H9 (cell line): ENCODE measurements at regions not wholly inside any gene's neighbourhood (a gene's known extent, or its start where the extent isn't known, plus 50 kb on each side); places are given as distances from the start of the nearest gene placed in this dataset.

Source experiments
- DNase-seq: peaks from one replicate; pipeline ENCODE4 v3.0.0-alpha.2; 2017
- H2AFZ ChIP-seq: one replicate; pipeline ENCODE4 v1.6.1; 2013; ENCODE audit warnings: mild to moderate bottlenecking, low read length, control low read depth, moderate library complexity
- H2AK5ac ChIP-seq: 2 replicates; pipeline ENCODE4 v1.6.1; 2013; ENCODE audit warnings: low read length, control low read depth, mixed read lengths; ENCODE audit not compliant: insufficient read length
- H2BK120ac ChIP-seq: one replicate; pipeline ENCODE4 v1.6.1; 2013; ENCODE audit warnings: low read depth, mild to moderate bottlenecking, low read length, control low read depth, inconsistent platforms; ENCODE audit not compliant: poor library complexity, severe bottlenecking
- H2BK12ac ChIP-seq: 2 replicates; pipeline ENCODE4 v1.6.1; 2013; ENCODE audit warnings: low read length, control low read depth, mixed read lengths, low read depth; ENCODE audit not compliant: insufficient read length
- H2BK15ac ChIP-seq: 2 replicates; pipeline ENCODE4 v1.6.1; 2013; ENCODE audit warnings: low read depth, low read length, control low read depth
- H2BK20ac ChIP-seq: one replicate; pipeline ENCODE4 v1.6.1; 2013; ENCODE audit warnings: low read depth, mild to moderate bottlenecking, low read length, control low read depth, inconsistent platforms; ENCODE audit not compliant: poor library complexity, severe bottlenecking
- H2BK5ac ChIP-seq: 2 replicates; pipeline ENCODE4 v1.6.1; 2013; ENCODE audit warnings: low read length, control low read depth, mixed read lengths; ENCODE audit not compliant: insufficient read length
- H3K14ac ChIP-seq: 2 replicates; pipeline ENCODE4 v1.6.1; 2013; ENCODE audit warnings: low read length, control low read depth; ENCODE audit not compliant: insufficient read depth
- H3K18ac ChIP-seq: 2 replicates; pipeline ENCODE4 v1.6.1; 2013; ENCODE audit warnings: low read depth, mild to moderate bottlenecking, mixed read lengths, low read length, control low read depth; ENCODE audit not compliant: insufficient read length
- H3K23ac ChIP-seq: 2 replicates; pipeline ENCODE4 v1.6.1; 2013; ENCODE audit warnings: low read length, control low read depth, mixed read lengths, low read depth; ENCODE audit not compliant: insufficient read length
- H3K23me2 ChIP-seq: 2 replicates; pipeline ENCODE4 v1.6.1; 2013; ENCODE audit warnings: low read depth, mild to moderate bottlenecking, mixed read lengths, low read length, control low read depth; ENCODE audit not compliant: insufficient read length, poor library complexity, severe bottlenecking
- H3K27ac ChIP-seq: 2 replicates; pipeline ENCODE4 v1.5.1; 2013; ENCODE audit warnings: low read length, control low read depth, mixed read lengths, low read depth; ENCODE audit not compliant: insufficient read length
- H3K27me3 ChIP-seq: 2 replicates; pipeline ENCODE4 v1.6.1; 2013; ENCODE audit warnings: low read length, control low read depth, inconsistent platforms; ENCODE audit not compliant: insufficient read depth
- H3K4ac ChIP-seq: 2 replicates; pipeline ENCODE4 v1.6.1; 2013; ENCODE audit warnings: low read depth, mild to moderate bottlenecking, control low read depth, inconsistent platforms, low read length, moderate library complexity
- H3K4me1 ChIP-seq: 2 replicates; pipeline ENCODE4 v1.6.1; 2013; ENCODE audit warnings: low read length, control low read depth, inconsistent platforms; ENCODE audit not compliant: insufficient read depth
- H3K4me2 ChIP-seq: 2 replicates; pipeline ENCODE4 v1.6.1; 2013; ENCODE audit warnings: low read length, control low read depth, mixed read lengths; ENCODE audit not compliant: insufficient read length, insufficient read depth
- H3K56ac ChIP-seq: 2 replicates; pipeline ENCODE4 v1.6.1; 2013; ENCODE audit warnings: low read depth, mild to moderate bottlenecking, mixed read lengths, low read length, control low read depth; ENCODE audit not compliant: insufficient read length
- H3K79me1 ChIP-seq: 2 replicates; pipeline ENCODE4 v1.6.1; 2013; ENCODE audit warnings: low read depth, mild to moderate bottlenecking, moderate library complexity, low read length, control low read depth, inconsistent platforms; ENCODE audit not compliant: insufficient read depth, poor library complexity, severe bottlenecking
- H3K79me2 ChIP-seq: 2 replicates; pipeline ENCODE4 v1.6.1; 2013; ENCODE audit warnings: low read length, control low read depth, inconsistent platforms; ENCODE audit not compliant: insufficient read depth
- H3K9ac ChIP-seq: 2 replicates; pipeline ENCODE4 v1.6.1; 2013; ENCODE audit warnings: low read length, control low read depth, mixed read lengths; ENCODE audit not compliant: insufficient read length; ENCODE audit errors: extremely low read depth
- H3K9me3 ChIP-seq: one replicate; pipeline ENCODE4 v1.6.1; 2013; ENCODE audit warnings: low read depth, low read length, inconsistent platforms; ENCODE audit not compliant: control insufficient read depth
- H3T11ph ChIP-seq: one replicate; pipeline ENCODE4 v1.6.1; 2013; ENCODE audit warnings: mild to moderate bottlenecking, low read length, control low read depth, inconsistent platforms
- H4K20me1 ChIP-seq: one replicate; pipeline ENCODE4 v1.6.1; 2013; ENCODE audit not compliant: control insufficient read depth, insufficient read length, insufficient read depth
- H4K5ac ChIP-seq: 2 replicates; pipeline ENCODE4 v1.6.1; 2013; ENCODE audit warnings: low read depth, mild to moderate bottlenecking, mixed read lengths, low read length, control low read depth; ENCODE audit not compliant: insufficient read length
- H4K8ac ChIP-seq: replicated peaks from 2 replicates; pipeline ENCODE4 v1.6.1; 2013; ENCODE audit warnings: low read length, control low read depth, mixed read lengths, low read depth; ENCODE audit not compliant: insufficient read length
- H4K91ac ChIP-seq: 2 replicates; pipeline ENCODE4 v1.6.1; 2013; ENCODE audit warnings: low read depth, mild to moderate bottlenecking, moderate library complexity, mixed read lengths, low read length, control low read depth; ENCODE audit not compliant: insufficient read length
- H3K27ac Mint-ChIP-seq, 3 experiments: 2 replicates in 2 of 3; 3 replicates in 1 of 3; pipeline ENCODE4 v1.8.0; 2020 to 2021; ENCODE audit warnings: mixed read lengths in 3 of 3, mild to moderate bottlenecking in 1 of 3, moderate library complexity in 1 of 3
- H3K27me3 Mint-ChIP-seq: 2 replicates; pipeline ENCODE4 v1.8.0; 2021; ENCODE audit warnings: low read depth, mild to moderate bottlenecking, moderate library complexity, mixed read lengths
- H3K36me3 Mint-ChIP-seq, 3 experiments: 2 replicates in 2 of 3; 3 replicates in 1 of 3; pipeline ENCODE4 v1.8.0; 2020 to 2021; ENCODE audit warnings: low read depth in 3 of 3, mixed read lengths in 3 of 3; ENCODE audit not compliant: insufficient read depth in 1 of 3
- H3K4me1 Mint-ChIP-seq, 2 experiments: 2 replicates each; pipeline ENCODE4 v1.8.0; 2020; ENCODE audit warnings: mixed read lengths in 2 of 2
- H3K4me3 Mint-ChIP-seq, 2 experiments: 2 replicates in 1 of 2; 3 replicates in 1 of 2; pipeline ENCODE4 v1.8.0; 2020 to 2021; ENCODE audit warnings: mild to moderate bottlenecking in 2 of 2, mixed read lengths in 2 of 2, moderate library complexity in 1 of 2
- H3K9me3 Mint-ChIP-seq, 2 experiments: 2 replicates in 1 of 2; 3 replicates in 1 of 2; pipeline ENCODE4 v1.8.0; 2020; ENCODE audit warnings: mild to moderate bottlenecking in 2 of 2, mixed read lengths in 2 of 2, moderate library complexity in 1 of 2
- CTCF ChIP-seq: fragments of 200-600 bp; sonication (generic); conservative IDR thresholded peaks from 3 replicates; pipeline ENCODE4 v1.8.0; 2021; ENCODE audit warnings: antibody characterized with exemption, mild to moderate bottlenecking
- WGBS: extraction: QIAGEN DNeasy Blood & Tissue Kit; methylation state at CpG from one replicate; pipeline ENCODE4 v1.1.7; 2013; ENCODE audit warnings: missing lambda C conversion rate, low lambda C conversion rate, mixed read lengths; ENCODE audit not compliant: insufficient read length; ENCODE audit errors: extremely low coverage; 5-methylcytosine and 5-hydroxymethylcytosine counted together

GRCh38 chr21:38167345-38167744, 89.4 kb upstream of the KCNJ15 start:
- Histone ChIP-seq H3K9ac (no peak overlapping the region), H3K23ac (no peak overlapping the region), H3K56ac (no peak overlapping the region), H3K23me2 (no peaks in the 10 kb centered on the region), H2BK5ac (no peak overlapping the region), H3K4ac (no peak overlapping the region), H2BK120ac (no peak overlapping the region), H3K4me2 (no peak overlapping the region), H2BK12ac (no peak overlapping the region), H3T11ph (no peak overlapping the region), H2AK5ac (no peak overlapping the region), H4K20me1 (no peaks in the 10 kb centered on the region), H3K27ac (no peak overlapping the region), H2BK15ac (no peak overlapping the region), H3K4me1 (peaks cover 5% of the 10 kb centered on the region), H4K8ac (no peak overlapping the region), H2AFZ (no peak overlapping the region), H3K79me1 (no peaks in the 10 kb centered on the region), H3K27me3 (no peaks in the 10 kb centered on the region), H3K79me2 (no peaks in the 10 kb centered on the region), H3K9me3 (no peaks in the 10 kb centered on the region), H3K14ac (no peak overlapping the region), H4K5ac (no peak overlapping the region), H4K91ac (no peak overlapping the region), H3K18ac (no peak overlapping the region), H2BK20ac (no peak overlapping the region)
- H3K27me3 Mint-ChIP-seq: no peaks in the 10 kb centered on the region; the same call in 1 of the 2 replicates
- peaks cover 2 to 3% of the 10 kb centered on the region in 2 experiments; a peak in 3 of 5 replicates for H3K9me3 Mint-ChIP-seq
- peaks cover 26 to 32% of the 10 kb centered on the region in 2 experiments for H3K4me1 Mint-ChIP-seq
- WGBS: no CpG with 5 or more reads among the region's 3 CpGs
- no peak overlapping the region for H3K27ac Mint-ChIP-seq
- TF ChIP-seq CTCF: no peak
- no peak overlapping the region for H3K4me3 Mint-ChIP-seq
- peaks cover 0 to 3% (median 1%) of the 10 kb centered on the region in 3 experiments; a peak in 3 of 7 replicates for H3K36me3 Mint-ChIP-seq
- no peak for DNase-seq
